Panc1 (cell line): ENCODE measurements at regions not wholly inside any gene's neighbourhood (a gene's known extent, or its start where the extent isn't known, plus 50 kb on each side); places are given as distances from the start of the nearest gene placed in this dataset.

Experiments
- POLR2AphosphoS5 ChIP-seq: IDR thresholded peaks from 2 replicates; pipeline ENCODE4 v1.6.1; 2012; ENCODE audit warnings: mild to moderate bottlenecking, low read depth, low read length, moderate library complexity
- SIN3A ChIP-seq: IDR thresholded peaks from 2 replicates; pipeline ENCODE4 v1.6.1; 2012; ENCODE audit warnings: low read depth, mild to moderate bottlenecking, low read length, moderate library complexity, borderline replicate concordance; ENCODE audit not compliant: insufficient read depth
- TF ChIP-seq, protein P1 (sequence below): fragments of 450-650 bp; IDR thresholded peaks from 2 replicates; pipeline ENCODE4 v1.5.1; 2017; ENCODE audit warnings: mild to moderate bottlenecking
- TF ChIP-seq, protein P2 (sequence below), 2 experiments: IDR thresholded peaks; 2 replicates each; pipeline ENCODE4 v1.6.1; 2011 to 2012; ENCODE audit warnings: low read depth in 2 of 2, control low read depth in 1 of 2, low read length in 1 of 2, mild to moderate bottlenecking in 1 of 2, moderate library complexity in 1 of 2; ENCODE audit not compliant: insufficient read depth in 1 of 2

DNA sequence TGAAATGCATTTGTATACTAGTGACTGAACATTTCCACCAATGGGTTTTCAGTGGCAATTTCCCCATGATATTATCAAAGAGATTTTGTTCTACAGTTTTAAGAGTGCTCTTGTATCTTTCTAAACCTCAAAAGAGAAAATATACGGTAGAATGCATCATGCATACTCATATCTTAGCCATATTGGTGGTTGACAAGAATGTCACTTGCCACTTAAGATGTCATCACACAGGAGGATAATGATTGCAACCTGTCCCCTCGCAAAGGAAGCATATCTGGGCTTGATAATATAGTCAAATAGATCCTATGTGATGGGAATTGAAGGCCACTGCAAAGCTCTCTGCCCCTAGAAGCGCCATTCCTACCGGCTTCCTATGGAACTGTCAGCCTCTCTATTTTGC, 79.3 kb upstream of the ARMC3 start:
- TF ChIP-seq, protein P1, sequence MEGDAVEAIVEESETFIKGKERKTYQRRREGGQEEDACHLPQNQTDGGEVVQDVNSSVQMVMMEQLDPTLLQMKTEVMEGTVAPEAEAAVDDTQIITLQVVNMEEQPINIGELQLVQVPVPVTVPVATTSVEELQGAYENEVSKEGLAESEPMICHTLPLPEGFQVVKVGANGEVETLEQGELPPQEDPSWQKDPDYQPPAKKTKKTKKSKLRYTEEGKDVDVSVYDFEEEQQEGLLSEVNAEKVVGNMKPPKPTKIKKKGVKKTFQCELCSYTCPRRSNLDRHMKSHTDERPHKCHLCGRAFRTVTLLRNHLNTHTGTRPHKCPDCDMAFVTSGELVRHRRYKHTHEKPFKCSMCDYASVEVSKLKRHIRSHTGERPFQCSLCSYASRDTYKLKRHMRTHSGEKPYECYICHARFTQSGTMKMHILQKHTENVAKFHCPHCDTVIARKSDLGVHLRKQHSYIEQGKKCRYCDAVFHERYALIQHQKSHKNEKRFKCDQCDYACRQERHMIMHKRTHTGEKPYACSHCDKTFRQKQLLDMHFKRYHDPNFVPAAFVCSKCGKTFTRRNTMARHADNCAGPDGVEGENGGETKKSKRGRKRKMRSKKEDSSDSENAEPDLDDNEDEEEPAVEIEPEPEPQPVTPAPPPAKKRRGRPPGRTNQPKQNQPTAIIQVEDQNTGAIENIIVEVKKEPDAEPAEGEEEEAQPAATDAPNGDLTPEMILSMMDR, result no peak
- TF ChIP-seq SIN3A (no peak), POLR2AphosphoS5 (no peak)
- TF ChIP-seq, protein P2, sequence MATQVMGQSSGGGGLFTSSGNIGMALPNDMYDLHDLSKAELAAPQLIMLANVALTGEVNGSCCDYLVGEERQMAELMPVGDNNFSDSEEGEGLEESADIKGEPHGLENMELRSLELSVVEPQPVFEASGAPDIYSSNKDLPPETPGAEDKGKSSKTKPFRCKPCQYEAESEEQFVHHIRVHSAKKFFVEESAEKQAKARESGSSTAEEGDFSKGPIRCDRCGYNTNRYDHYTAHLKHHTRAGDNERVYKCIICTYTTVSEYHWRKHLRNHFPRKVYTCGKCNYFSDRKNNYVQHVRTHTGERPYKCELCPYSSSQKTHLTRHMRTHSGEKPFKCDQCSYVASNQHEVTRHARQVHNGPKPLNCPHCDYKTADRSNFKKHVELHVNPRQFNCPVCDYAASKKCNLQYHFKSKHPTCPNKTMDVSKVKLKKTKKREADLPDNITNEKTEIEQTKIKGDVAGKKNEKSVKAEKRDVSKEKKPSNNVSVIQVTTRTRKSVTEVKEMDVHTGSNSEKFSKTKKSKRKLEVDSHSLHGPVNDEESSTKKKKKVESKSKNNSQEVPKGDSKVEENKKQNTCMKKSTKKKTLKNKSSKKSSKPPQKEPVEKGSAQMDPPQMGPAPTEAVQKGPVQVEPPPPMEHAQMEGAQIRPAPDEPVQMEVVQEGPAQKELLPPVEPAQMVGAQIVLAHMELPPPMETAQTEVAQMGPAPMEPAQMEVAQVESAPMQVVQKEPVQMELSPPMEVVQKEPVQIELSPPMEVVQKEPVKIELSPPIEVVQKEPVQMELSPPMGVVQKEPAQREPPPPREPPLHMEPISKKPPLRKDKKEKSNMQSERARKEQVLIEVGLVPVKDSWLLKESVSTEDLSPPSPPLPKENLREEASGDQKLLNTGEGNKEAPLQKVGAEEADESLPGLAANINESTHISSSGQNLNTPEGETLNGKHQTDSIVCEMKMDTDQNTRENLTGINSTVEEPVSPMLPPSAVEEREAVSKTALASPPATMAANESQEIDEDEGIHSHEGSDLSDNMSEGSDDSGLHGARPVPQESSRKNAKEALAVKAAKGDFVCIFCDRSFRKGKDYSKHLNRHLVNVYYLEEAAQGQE (IDR thresholded peaks at IDR 0.05; ENCODE audit: insufficient read depth in 1 of 2, low read depth in 2 of 2, low read length in 1 of 2), result no peak
